Neuron (in vitro differentiated cells): ENCODE measurements at regions not wholly inside any gene's neighbourhood (a gene's known extent, or its start where the extent isn't known, plus 50 kb on each side); places are given as distances from the start of the nearest gene placed in this dataset.
A peak's percentile ranks its signal among the peaks of the same experiment; 100 is the strongest.
"Not testable (repeated sequence)": the region's sequence is repeated elsewhere in the genome, so short reads cannot be mapped to it uniquely, and the experiment has no call there.

Experiments
- H2AFZ ChIP-seq: one replicate; pipeline ENCODE4 v1.6.1; 2013; ENCODE audit warnings: low read depth, mild to moderate bottlenecking, inconsistent platforms, low read length, moderate library complexity
- H3K27me3 ChIP-seq: one replicate; pipeline ENCODE4 v1.6.1; 2013; ENCODE audit warnings: low read length; ENCODE audit not compliant: insufficient read depth
- H3K36me3 ChIP-seq: one replicate; pipeline ENCODE4 v1.6.1; 2013; ENCODE audit warnings: low read length; ENCODE audit not compliant: insufficient read depth
- H3K4me1 ChIP-seq: one replicate; pipeline ENCODE4 v1.6.1; 2013; ENCODE audit warnings: low read length; ENCODE audit not compliant: insufficient read depth
- H3K4me3 ChIP-seq: 2 replicates; pipeline ENCODE4 v1.5.1; 2013; ENCODE audit warnings: mild to moderate bottlenecking, low read length, moderate library complexity
- H3K9me3 ChIP-seq: one replicate; pipeline ENCODE4 v1.6.1; 2013; ENCODE audit warnings: low read length

DNA sequence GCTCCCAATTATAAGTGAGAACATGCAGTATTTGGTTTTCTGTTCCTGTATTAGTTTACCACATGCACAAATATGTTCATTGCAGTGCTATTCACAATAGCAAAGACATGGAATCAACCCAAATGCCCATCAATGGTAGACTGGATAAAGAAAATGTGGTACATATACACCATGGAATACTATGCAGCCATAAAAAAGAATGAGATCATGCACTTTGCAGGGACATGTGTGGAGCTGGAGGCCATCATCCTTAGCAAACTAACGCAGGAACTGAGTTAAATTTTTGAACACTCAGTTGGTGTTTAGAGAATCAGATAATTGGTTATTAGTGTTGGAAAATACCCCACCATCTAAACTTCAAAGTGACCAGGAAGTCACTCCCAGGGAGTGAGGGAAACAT lies 111.2 kb upstream of the LYZL2 start:
- not testable (repeated sequence) for H3K27me3 ChIP-seq, H3K9me3 ChIP-seq, H2AFZ ChIP-seq, H3K4me3 ChIP-seq, H3K36me3 ChIP-seq, H3K4me1 ChIP-seq

GRCh38 chr10:30738416-30738815 lies 108.9 kb upstream of the LYZL2 start:
- H3K36me3 ChIP-seq = no peaks in the 10 kb centered on the region
- H2AFZ ChIP-seq = no peak overlapping the region

GRCh38 chr10:30737931-30738391 lies 108.4 kb upstream of the LYZL2 start:
- Histone ChIP-seq H3K36me3 (no peaks in the 10 kb centered on the region), H3K4me3 (no peak overlapping the region), H3K27me3 (no peaks in the 10 kb centered on the region), H3K9me3 (no peaks in the 10 kb centered on the region), H2AFZ (no peak overlapping the region), H3K4me1 (no peaks in the 10 kb centered on the region)

More at GRCh38 chr10:30738416-30738815, 108.9 kb upstream of the LYZL2 start:
- no peaks in the 10 kb centered on the region for H3K9me3 ChIP-seq
- H3K4me1 ChIP-seq = no peaks in the 10 kb centered on the region
- no peak overlapping the region for H3K4me3 ChIP-seq
- H3K27me3 ChIP-seq = no peaks in the 10 kb centered on the region

- Histone ChIP-seq H3K4me3 (no peak overlapping the region), H2AFZ (no peak overlapping the region), H3K36me3 (no peaks in the 10 kb centered on the region), H3K9me3 (no peaks in the 10 kb centered on the region), H3K4me1 (no peaks in the 10 kb centered on the region), H3K27me3 (no peaks in the 10 kb centered on the region)
Measured at GRCh38 chr10:30736685-30737232, 107.2 kb upstream of the LYZL2 start.

- Histone ChIP-seq H3K4me1 (no peaks in the 10 kb centered on the region), H3K36me3 (no peaks in the 10 kb centered on the region), H3K9me3 (no peaks in the 10 kb centered on the region), H2AFZ (no peak overlapping the region), H3K4me3 (no peak overlapping the region), H3K27me3 (no peaks in the 10 kb centered on the region)
Measured at GRCh38 chr10:30734901-30735300, 105.3 kb upstream of the LYZL2 start.

- Histone ChIP-seq H3K36me3 (no peaks in the 10 kb centered on the region), H3K27me3 (no peaks in the 10 kb centered on the region), H3K9me3 (no peaks in the 10 kb centered on the region), H3K4me1 (no peaks in the 10 kb centered on the region), H3K4me3 (no peak overlapping the region), H2AFZ (no peak overlapping the region)
Measured at GRCh38 chr10:30732671-30733070, 103.1 kb upstream of the LYZL2 start.

DNA sequence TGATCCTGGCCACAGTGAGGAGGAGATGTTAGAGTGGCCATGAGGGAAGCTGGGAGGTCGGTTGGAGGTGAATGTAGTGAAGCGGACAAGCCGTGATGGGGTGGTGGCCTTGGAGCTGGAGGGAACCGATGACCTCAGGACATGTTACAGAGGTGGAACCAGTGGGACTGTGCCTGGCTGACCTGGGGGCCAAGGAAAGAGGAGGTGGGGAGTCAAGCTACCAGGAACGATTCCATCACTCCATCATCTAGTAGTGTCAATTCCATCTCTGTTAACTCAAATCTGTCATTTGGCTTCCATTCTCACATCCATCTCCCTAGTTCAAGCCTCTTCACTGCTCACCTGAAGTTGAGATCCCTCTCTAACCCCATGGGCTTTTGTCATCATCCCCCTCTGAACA lies 102.4 kb upstream of the LYZL2 start:
- H3K36me3 ChIP-seq = no peaks in the 10 kb centered on the region
- H3K4me1 ChIP-seq = peaks cover 3% of the 10 kb centered on the region
- no peak overlapping the region for H3K4me3 ChIP-seq
- no peak overlapping the region for H2AFZ ChIP-seq
- H3K9me3 ChIP-seq = no peaks in the 10 kb centered on the region
- H3K27me3 ChIP-seq = no peaks in the 10 kb centered on the region

DNA sequence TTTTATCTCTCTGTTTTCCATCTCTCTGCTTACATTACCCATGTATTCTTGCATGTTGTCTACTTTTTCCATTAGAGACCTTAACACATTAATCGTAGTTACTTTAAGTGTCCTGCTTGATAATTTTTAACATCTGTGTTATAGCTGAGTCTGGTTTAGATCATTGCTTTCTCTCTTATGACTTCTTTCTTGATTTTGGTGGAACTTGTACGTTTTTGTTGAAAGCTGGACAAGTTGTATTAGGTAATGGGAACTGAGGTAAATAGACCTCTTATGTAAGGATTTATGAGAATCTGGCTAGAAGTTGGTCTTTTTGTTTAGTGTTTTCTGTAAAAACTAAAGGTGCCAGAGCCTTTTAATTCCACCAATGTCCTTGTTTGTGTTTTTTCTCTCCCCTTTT lies 100.8 kb upstream of the LYZL2 start:
- no peak overlapping the region for H2AFZ ChIP-seq
- no peaks in the 10 kb centered on the region for H3K9me3 ChIP-seq
- H3K27me3 ChIP-seq = no peaks in the 10 kb centered on the region
- no peak overlapping the region for H3K4me3 ChIP-seq
- no peaks in the 10 kb centered on the region for H3K36me3 ChIP-seq
- H3K4me1 ChIP-seq = peaks cover 3% of the 10 kb centered on the region

DNA sequence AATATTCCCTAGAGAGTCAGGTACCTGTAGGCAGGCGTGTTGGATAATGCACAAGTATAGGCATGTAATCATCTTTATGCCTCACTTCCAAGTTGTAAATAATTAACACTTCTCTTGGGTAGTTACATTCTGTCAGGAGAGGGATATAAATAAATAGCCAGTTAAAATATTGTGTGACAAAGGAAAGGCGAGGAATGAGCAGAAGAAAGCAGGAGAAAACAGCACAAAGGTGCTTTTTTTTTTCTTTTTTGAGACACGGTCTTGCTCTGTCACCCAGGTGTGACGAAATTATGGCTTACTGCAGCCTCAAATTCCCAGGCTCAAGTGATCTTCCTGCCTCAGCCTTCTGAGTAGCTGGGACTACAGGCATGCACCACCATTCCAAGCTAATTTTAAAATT lies 99.2 kb upstream of the LYZL2 start:
- no peaks in the 10 kb centered on the region for H3K36me3 ChIP-seq
- no peaks in the 10 kb centered on the region for H3K27me3 ChIP-seq
- H3K9me3 ChIP-seq = no peaks in the 10 kb centered on the region
- no peak overlapping the region for H3K4me3 ChIP-seq
- peaks cover 3% of the 10 kb centered on the region for H3K4me1 ChIP-seq
- no peak overlapping the region for H2AFZ ChIP-seq

GRCh38 chr10:30728127-30728526 lies 98.6 kb upstream of the LYZL2 start:
- Histone ChIP-seq H3K9me3 (no peaks in the 10 kb centered on the region), H3K4me1 (peaks cover 3% of the 10 kb centered on the region), H2AFZ (no peak overlapping the region), H3K36me3 (no peaks in the 10 kb centered on the region), H3K27me3 (no peaks in the 10 kb centered on the region), H3K4me3 (no peak overlapping the region)

DNA sequence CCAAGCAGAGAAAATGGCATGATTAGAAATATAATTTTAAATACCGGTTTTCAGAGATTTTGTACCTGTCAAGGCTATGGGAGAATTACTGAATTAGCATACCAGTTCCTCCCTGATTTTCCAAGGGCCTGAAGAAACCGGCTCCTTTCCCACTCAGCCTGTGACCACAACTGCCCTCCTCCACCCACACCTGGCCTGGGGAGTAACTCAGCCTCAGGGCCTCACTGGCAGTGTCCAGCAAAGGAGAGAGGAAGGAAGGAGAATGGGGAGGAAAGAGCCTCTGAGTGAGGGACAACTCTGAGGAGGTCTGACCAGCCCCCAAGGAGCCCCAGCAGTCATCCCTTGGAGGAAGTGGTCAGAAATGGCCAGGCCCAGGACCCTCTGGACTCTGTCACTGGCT lies 98.0 kb upstream of the LYZL2 start:
- Histone ChIP-seq H3K4me1 (peaks cover 3% of the 10 kb centered on the region), H3K9me3 (no peaks in the 10 kb centered on the region), H3K4me3 (no peak overlapping the region), H2AFZ (no peak overlapping the region), H3K27me3 (no peaks in the 10 kb centered on the region), H3K36me3 (no peaks in the 10 kb centered on the region)

DNA sequence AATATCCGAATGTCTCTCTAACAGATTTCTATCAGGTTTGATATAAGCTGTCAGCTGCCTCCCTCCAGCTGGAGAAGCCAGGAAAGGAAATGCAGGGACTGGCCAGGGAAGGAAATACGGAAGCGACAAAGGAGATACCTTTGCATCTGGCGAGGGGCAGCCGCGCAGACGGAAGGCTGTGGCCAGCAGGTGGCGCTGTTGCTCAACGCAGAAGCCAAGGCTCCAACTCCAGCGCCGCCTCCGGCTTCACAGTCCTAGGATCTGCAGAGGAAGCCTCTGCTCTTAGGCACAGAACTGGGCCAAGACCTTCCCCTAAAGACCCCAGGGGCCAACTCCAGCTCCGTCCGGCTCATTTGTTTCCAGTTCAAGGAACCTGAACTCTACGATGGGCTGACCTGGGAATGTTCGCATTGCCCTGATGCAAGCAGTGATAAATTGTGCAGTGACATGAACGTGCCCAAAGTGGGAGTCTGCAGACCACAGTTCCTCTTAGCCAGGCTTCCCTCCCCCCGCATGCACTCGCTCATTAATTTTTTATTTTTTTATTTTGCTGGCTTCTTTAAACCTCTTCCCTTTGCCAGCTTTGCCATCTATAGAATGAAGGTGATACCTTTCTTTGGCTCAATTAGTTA lies 97.3 kb upstream of the LYZL2 start:
- H3K9me3 ChIP-seq, H3K4me1 ChIP-seq, H3K27me3 ChIP-seq, H3K4me3 ChIP-seq, H3K36me3 ChIP-seq: not testable (repeated sequence)
- peak overlapping the region; percentile 65 for H2AFZ ChIP-seq

- Histone ChIP-seq H2AFZ (no peak overlapping the region), H3K9me3 (no peaks in the 10 kb centered on the region), H3K36me3 (no peaks in the 10 kb centered on the region), H3K27me3 (no peaks in the 10 kb centered on the region), H3K4me3 (no peak overlapping the region), H3K4me1 (peaks cover 3% of the 10 kb centered on the region)
Measured at GRCh38 chr10:30725661-30726060, 96.1 kb upstream of the LYZL2 start.

GRCh38 chr10:30724296-30724695 lies 94.7 kb upstream of the LYZL2 start:
- H2AFZ ChIP-seq = no peak overlapping the region
- no peaks in the 10 kb centered on the region for H3K36me3 ChIP-seq
- peaks cover 3% of the 10 kb centered on the region for H3K4me1 ChIP-seq
- H3K9me3 ChIP-seq = no peaks in the 10 kb centered on the region
- H3K27me3 ChIP-seq = no peaks in the 10 kb centered on the region
- no peak overlapping the region for H3K4me3 ChIP-seq
